ENCODE measurements at regions not wholly inside any gene's neighbourhood (a gene's known extent, or its start where the extent isn't known, plus 50 kb on each side); places are given as distances from the start of the nearest gene placed in this dataset.

- DNase-seq (ENCODE audit: low read depth in 1 of 2, low spot score in 1 of 2) = no peak
These were observed 213.2 kb upstream of the FOXN3 start for GRCh38 chr14:89630101-89630829.

- no peak for DNase-seq (ENCODE audit: low read depth in 1 of 2, low spot score in 1 of 2)
These were observed 212.3 kb upstream of the FOXN3 start for GRCh38 chr14:89629383-89629782.

GRCh38 chr14:89628521-89628920, 211.5 kb upstream of the FOXN3 start:
- no peak for DNase-seq (ENCODE audit: low read depth in 1 of 2, low spot score in 1 of 2)

- no peak for DNase-seq (ENCODE audit: low read depth in 1 of 2, low spot score in 1 of 2)
These were observed 209.3 kb upstream of the FOXN3 start for GRCh38 chr14:89626233-89626806.

GRCh38 chr14:89625731-89626232, 208.7 kb upstream of the FOXN3 start:
- DNase-seq (ENCODE audit: low read depth in 1 of 2, low spot score in 1 of 2) = no peak

GRCh38 chr14:89625244-89625713, 208.2 kb upstream of the FOXN3 start:
- no peak for DNase-seq (ENCODE audit: low read depth in 1 of 2, low spot score in 1 of 2)

GRCh38 chr14:89624500-89625156, 207.6 kb upstream of the FOXN3 start:
- DNase-seq (ENCODE audit: low read depth in 1 of 2, low spot score in 1 of 2) = no peak

GRCh38 chr14:89621791-89622638, 205.0 kb upstream of the FOXN3 start:
- DNase-seq (ENCODE audit: low read depth in 1 of 2, low spot score in 1 of 2) = no peak

GRCh38 chr14:89621009-89621421, 204.0 kb upstream of the FOXN3 start:
- DNase-seq (ENCODE audit: low read depth in 1 of 2, low spot score in 1 of 2) = peak in 1 of 2 donors; percentile 21

- DNase-seq (ENCODE audit: low read depth in 1 of 2, low spot score in 1 of 2) = no peak
These were observed 203.4 kb upstream of the FOXN3 start for GRCh38 chr14:89620436-89620835.

GRCh38 chr14:89619596-89619995, 202.6 kb upstream of the FOXN3 start:
- no peak for DNase-seq (ENCODE audit: low read depth in 1 of 2, low spot score in 1 of 2)

GRCh38 chr14:89618811-89619551, 201.9 kb upstream of the FOXN3 start:
- peak; percentile 36 to 53 for DNase-seq (ENCODE audit: low read depth in 1 of 2, low spot score in 1 of 2)

- no peak for DNase-seq (ENCODE audit: low read depth in 1 of 2, low spot score in 1 of 2)
These were observed 201.3 kb upstream of the FOXN3 start for GRCh38 chr14:89618330-89618708.

- DNase-seq (ENCODE audit: low read depth in 1 of 2, low spot score in 1 of 2) = no peak
These were observed 200.7 kb upstream of the FOXN3 start for GRCh38 chr14:89617481-89618329.

GRCh38 chr14:89616852-89617341, 199.9 kb upstream of the FOXN3 start:
- DNase-seq (ENCODE audit: low read depth in 1 of 2, low spot score in 1 of 2) = no peak

- DNase-seq (ENCODE audit: low read depth in 1 of 2, low spot score in 1 of 2) = no peak
These were observed 199.4 kb upstream of the FOXN3 start for GRCh38 chr14:89616425-89616824.

GRCh38 chr14:89615421-89615820, 198.4 kb upstream of the FOXN3 start:
- no peak for DNase-seq (ENCODE audit: low read depth in 1 of 2, low spot score in 1 of 2)

GRCh38 chr14:89614009-89614691, 197.1 kb upstream of the FOXN3 start:
- no peak for DNase-seq (ENCODE audit: low read depth in 1 of 2, low spot score in 1 of 2)
